T47D (cell line): ENCODE measurements at regions not wholly inside any gene's neighbourhood (a gene's known extent, or its start where the extent isn't known, plus 50 kb on each side); places are given as distances from the start of the nearest gene placed in this dataset.

ENCODE experiments used
- DNase-seq, 2 experiments: peaks; one replicate each; pipeline versions ENCODE4 v3.0.0 to v3.0.0-alpha.2; 2011 to 2012; ENCODE audit warnings: low read depth in 1 of 2, low spot score in 1 of 2
- JUND ChIP-seq: IDR thresholded peaks from 2 replicates; pipeline ENCODE4 v1.6.1; 2012; ENCODE audit warnings: low read depth
- in situ Hi-C: cut with HindIII; loops from 2 replicates; pipeline ENCODE4 v1.10.0; 2016; ENCODE audit warnings: low sequenced_read_pairs, low pct_unique_long_range_greater_than_20kb

DNA sequence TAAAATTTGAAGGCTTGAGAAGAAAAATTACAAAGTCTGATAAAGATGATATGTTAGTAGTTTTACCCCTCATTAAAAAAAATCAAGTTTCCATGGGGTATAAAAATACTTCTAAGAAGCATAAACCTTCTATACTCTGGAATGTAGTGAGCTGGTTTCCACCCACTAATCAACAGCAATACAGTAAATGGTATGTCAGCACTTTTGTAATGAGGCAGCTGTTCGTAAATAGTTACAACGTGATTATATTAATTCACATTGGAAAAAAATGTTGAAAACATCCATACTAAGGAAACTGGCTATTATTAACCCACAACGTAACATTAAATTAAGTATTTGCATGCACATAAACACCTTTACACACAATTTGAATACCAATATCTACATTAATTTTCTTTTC lies 283.1 kb upstream of the FAM174A start:
- no peak for TF ChIP-seq JUND
- in situ Hi-C loops, result no loop called here
- DNase-seq, result no peak

DNA sequence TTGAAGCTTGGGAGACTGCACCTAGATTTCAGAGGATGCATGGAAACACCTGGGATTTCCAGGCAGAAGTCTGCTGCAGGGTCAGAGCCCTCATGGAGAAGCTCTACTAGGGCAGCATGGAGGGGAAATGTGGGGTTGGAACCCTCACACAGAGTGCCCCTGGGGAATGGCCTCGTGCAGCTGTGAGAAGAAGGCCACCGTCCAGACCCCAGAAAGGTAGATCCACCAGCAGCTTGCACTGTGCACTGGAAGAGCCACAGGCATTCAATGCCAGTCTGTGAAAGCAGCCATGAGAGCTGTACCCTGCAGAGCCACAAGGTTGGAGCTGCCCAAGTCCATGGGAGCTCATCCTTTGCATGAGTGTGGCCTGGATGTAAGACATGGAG lies 285.3 kb upstream of the FAM174A start:
- DNase-seq, result no peak
- in situ Hi-C loops, result no loop called here
- TF ChIP-seq JUND, result no peak

DNA sequence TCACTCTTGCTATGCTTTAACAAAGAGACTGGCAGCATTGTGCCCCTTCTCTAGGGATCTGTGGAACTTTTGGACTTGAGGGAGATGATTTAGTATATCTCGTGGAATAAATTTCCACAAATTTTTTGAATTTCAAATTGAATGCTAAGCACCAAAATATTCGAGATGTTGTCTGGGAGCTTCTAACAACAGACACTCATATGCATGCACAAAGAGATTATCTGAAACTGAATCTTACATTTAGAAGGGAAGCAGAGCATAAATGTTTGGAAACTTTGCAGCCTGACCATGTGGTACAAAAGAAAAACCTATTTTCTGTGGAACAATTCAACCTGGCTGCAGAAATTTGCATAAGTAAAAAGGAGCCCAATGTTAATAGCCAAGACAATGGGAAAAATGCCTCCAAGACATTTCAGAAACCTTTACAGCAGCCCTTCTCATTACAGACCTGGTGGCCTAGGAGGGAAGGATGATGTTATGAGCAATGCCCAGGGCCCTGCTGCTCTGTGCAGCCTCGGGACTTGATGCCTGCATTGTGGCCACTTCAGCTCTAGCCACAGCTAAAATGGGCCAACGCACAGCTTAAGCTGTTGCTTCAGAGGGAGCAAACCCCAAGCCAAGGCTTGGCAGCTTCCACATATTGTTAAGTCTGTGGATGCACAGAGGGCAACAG lies 285.8 kb upstream of the FAM174A start:
- no peak for DNase-seq
- TF ChIP-seq JUND, result no peak
- in situ Hi-C loops, result no loop called here

DNA sequence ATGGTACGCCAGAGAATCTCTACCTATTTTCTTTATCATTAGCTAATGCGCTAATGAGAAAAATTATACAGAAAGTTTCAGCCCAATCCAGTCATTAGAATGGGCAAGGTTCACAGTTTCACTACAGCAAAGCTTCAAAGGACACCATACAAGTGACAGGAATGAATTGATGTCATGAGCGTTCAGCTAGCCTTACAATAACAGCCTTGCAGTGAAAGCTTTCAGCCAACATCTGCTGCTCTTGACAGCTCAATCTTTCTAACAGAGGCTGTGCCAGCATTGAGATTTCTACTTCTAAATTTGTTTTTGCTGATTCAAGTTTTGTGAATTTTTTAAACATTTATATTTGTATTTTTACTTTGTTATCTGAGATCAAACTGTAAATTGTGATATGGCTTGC lies 302.4 kb upstream of the FAM174A start:
- DNase-seq, result no peak
- in situ Hi-C loops, result no loop called here
- TF ChIP-seq JUND, result no peak

DNA sequence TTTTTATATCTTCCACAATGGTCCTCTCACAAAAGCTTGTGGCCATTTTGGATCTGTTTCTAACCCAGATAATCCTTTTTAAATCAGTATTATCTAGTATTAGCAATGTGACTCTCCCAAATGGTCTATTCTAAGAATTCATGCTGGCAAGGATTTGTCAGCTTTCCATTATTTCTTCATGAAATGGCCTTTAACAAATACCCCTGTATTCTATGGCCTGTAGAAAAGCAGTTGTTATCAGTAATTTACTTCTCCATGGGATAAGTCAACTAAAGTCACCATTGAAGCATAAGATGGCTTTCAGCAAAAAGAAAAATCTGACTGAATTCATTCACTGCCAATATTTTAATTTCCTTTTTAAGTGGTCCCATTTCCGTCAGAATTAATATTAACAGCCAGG lies 346.4 kb upstream of the FAM174A start:
- no peak for DNase-seq
- TF ChIP-seq JUND, result no peak
- in situ Hi-C loops, result no loop called here

DNA sequence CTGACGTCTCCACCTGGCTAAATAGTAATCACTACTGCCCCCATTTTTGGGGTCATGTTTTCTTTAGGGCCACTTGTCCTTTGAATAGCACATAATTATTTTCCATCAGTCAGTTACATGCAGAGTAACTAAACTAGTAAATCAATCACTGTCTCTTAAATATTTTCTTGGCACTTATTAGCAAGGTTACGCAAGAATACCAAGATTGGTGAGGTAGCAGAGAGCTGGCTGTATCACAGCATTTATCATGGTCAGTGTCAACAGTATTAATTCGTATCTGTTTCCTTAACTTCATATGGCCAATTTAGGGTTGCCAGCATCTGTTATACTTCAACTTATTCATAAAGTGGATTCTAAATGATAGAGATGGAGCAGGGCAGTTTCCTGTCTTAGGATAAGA lies 346.8 kb upstream of the FAM174A start:
- in situ Hi-C loops, result no loop called here
- TF ChIP-seq JUND, result no peak

DNA sequence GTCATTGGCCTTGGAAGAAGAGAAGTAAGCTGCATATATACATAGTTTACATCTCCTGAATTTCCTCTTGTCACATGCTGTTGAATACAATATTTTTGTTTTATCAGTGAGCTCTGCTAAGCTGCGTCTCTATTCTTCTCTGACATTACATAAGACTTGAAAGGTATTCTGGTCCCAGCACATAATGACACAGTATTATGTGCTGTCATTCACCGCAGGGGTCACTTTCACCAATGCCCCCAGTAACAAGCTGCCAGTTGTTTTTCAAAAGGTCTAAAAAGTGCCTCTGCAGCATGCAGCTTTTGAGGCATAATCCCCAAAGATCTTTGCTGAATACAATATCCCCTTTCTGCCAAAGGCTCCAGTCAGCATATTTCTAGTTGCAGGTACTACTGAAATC lies 349.0 kb upstream of the FAM174A start:
- no peak for TF ChIP-seq JUND
- in situ Hi-C loops, result no loop called here
- DNase-seq, result no peak

More for the DNA sequence above, 346.8 kb upstream of the FAM174A start:
- DNase-seq, result no peak

DNA sequence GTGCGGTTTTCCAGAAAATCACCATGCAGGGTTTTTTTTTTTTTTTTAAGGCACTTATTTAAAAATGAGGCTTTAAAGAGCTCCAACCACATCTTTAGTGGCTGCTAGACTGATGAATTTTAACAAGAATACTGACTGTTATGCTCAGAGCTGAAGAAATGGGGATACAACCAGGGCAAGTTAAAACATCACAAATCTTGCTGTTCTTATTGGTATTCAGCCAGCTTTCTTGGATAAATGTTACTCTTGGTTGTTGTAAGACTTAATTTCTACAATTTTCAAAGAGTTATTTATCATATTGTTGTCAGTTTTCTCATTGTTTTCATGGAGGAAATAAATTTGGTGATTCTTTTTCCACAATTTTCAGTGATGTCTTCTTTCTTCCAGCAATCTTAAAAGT lies 352.8 kb upstream of the FAM174A start:
- in situ Hi-C loops, result no loop called here
- no peak for DNase-seq
- no peak for TF ChIP-seq JUND

DNA sequence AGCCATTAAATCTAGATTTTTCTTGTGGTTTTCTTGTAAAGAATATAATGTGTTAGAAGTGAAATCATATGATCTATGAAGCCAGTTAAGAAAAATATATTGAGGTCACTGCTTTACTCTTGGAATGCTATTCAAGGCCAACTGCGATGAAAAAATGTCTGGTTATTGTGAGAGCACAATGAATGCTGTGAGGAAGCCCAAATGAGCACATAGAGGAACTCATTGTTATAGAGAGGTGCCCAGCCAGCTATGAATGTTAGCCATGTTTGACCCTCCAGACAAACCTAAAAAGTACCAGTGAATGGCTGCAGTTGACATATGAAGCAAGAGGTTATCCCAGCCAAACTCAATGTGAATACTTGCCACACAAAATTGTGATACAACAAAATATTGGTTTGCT lies 359.8 kb upstream of the FAM174A start:
- DNase-seq, result no peak
- in situ Hi-C loops, result no loop called here
- TF ChIP-seq JUND, result no peak

DNA sequence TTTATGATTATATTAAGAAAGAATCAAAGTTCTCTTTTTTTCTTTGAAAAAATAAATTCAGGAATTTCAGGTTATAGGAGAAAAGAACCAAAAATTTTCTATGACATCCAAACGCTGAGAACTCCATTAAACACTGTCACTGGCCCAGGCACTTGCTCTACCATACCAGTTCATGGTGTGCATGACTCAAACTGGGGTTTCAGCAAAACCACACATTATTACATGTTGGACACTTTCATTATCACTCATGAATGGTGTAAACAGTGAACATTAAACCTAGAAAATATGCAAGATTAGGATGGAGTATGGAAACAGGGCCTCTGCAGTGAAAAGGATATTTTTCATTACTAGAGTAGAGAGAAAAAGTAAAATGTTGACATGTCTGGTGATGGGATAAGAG lies 369.9 kb upstream of the FAM174A start:
- no peak for DNase-seq
- no peak for TF ChIP-seq JUND
- in situ Hi-C loops, result no loop called here

DNA sequence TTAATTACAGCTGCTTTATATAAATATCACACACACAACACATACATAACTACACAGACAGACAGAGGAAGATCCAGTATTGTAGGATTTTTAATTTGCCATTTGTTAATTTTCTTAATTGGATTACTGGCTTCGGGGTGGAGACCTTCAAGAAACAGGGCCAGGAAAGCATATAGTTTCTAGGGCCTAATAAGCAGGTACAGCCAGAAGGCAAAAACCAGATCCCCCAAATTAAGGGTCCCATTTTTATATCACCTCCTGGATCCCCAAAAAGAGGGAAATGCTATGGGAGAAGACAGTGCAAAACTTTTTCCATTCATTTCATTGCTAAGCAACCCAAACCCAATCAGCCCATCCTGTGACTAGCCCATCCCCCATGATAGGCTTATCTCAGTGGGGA lies 373.3 kb upstream of the FAM174A start:
- TF ChIP-seq JUND, result no peak
- in situ Hi-C loops, result no loop called here
- peak in 1 of 2 experiments; percentile 1 for DNase-seq

DNA sequence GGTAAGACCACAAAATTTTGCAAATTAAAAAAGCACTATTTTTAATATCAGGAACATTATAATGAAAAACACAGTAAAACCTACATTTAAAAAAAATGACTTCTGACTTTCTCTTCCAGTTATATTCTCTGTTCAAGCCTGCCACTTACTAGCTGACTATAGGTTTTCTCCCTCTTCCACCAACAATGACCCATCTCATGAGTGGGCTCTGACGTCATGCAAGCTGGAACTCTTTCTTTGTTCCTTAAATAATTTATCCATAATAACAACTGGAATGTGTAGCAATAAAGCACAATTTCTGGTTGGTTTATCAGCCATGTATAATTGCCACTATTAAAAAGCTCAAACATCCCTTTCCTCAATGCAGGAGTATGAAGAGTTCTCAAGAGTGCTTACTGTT lies 378.1 kb upstream of the FAM174A start:
- in situ Hi-C loops, result no loop called here
- no peak for TF ChIP-seq JUND
- no peak for DNase-seq

DNA sequence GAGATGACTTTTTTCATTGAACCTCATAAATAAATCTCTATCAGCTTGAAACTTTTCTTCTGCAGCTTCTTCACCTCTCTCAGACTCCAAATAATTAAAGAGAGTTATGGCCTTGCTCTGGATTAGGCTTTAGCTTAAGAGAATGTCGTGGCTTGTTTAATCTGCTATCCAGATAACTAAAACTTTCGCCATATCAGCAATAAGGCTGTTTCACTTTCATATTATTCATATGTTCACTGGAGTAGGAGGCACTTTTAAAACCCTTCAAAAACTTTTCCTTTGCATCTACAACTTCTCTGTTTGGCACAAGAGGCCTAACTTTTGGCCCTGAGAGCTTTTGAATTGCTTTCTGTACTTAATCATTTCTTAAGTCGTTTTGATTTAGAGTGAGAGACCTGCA lies 386.9 kb upstream of the FAM174A start:
- in situ Hi-C loops, result no loop called here
- DNase-seq, result no peak
- TF ChIP-seq JUND, result no peak

DNA sequence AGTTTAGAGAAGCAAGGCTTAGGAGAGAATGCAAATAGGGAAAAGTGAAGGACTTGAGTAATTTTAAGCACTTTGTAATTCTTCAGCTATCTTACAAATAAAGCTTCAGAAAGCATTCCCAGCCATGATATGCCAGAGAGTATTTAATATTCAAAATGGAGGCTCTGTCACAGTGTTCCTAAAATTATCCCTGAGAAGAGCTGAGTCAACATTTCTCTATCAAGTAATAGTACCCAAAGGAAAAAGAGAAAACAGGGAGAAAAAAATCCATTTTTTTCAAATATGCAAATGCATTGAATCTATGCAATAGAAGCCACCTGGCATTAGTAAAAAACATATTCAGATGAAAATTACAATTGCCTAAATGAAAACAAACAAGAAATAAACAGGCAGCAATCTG lies 392.6 kb upstream of the FAM174A start:
- in situ Hi-C loops, result no loop called here

More for the DNA sequence above, 392.6 kb upstream of the FAM174A start:
- DNase-seq, result no peak
- TF ChIP-seq JUND, result no peak
